GM12878 (cell line): ENCODE measurements at regions not wholly inside any gene's neighbourhood (a gene's known extent, or its start where the extent isn't known, plus 50 kb on each side); places are given as distances from the start of the nearest gene placed in this dataset.
"Not testable (repeated sequence)": the region's sequence is repeated elsewhere in the genome, so short reads cannot be mapped to it uniquely, and the experiment has no call there.

Experiments
- ATAC-seq: fragments of 200-7000 bp; cut with Tn5 transposase; 3 replicates; pipeline ENCODE4 v1.9.1; 2020; ENCODE audit warnings: mild to moderate bottlenecking, moderate library complexity
- BruUV-seq: library from RNA; stranded (reverse); fragments of 400-500 nt; replicated peaks from 2 replicates; lab custom pipeline; 2021; lab: Mats Ljungman, UMichigan
- CTCF ChIA-PET: fragments of 300-600 bp; sonication (Branson Sonifier 250); formaldehyde crosslinking; extraction: SDS; loops from one replicate; lab custom pipeline; 2021; ENCODE audit warnings: inconsistent platforms; lab: Yijun Ruan, JAX
- POLR2A ChIA-PET: fragments of 350-600 bp; formaldehyde crosslinking; extraction: SDS; loops from one replicate; lab custom pipeline; 2021; ENCODE audit warnings: inconsistent platforms; lab: Charles Lee
- RAD21 ChIA-PET: fragments of 300-600 bp; sonication (Branson Sonifier 250); formaldehyde crosslinking; loops from one replicate; lab custom pipeline; 2023; ENCODE audit warnings: antibody characterized with exemption; ENCODE audit not compliant: unreplicated experiment; lab: Charles Lee
- SMC1A ChIA-PET: fragments of 300-600 bp; sonication (Branson Sonifier 250); formaldehyde crosslinking; loops from one replicate; lab custom pipeline; 2023; ENCODE audit not compliant: unreplicated experiment, uncharacterized antibody; lab: Charles Lee
- DNase-seq: peaks from one replicate; pipeline ENCODE4 v3.0.0-alpha.2; 2011; ENCODE audit warnings: low read depth, low spot score
- FAIRE-seq: peaks from 3 replicates; lab custom pipeline; 2011; peaks lifted over from hg19 to GRCh38; lab: Jason Lieb, UNC
- H2AFZ ChIP-seq: 2 replicates; pipeline ENCODE4 v1.6.0; 2011; ENCODE audit warnings: low read depth, low read length, control low read depth; ENCODE audit not compliant: control insufficient read depth
- H3K27ac ChIP-seq: 2 replicates; pipeline ENCODE4 v1.5.1; 2011; ENCODE audit warnings: control low read depth; ENCODE audit not compliant: control insufficient read depth, insufficient read depth
- H3K27me3 ChIP-seq, 2 experiments: replicated peaks in 1 of 2; 2 replicates each; pipeline versions ENCODE4 v1.6.0 to v1.6.1; 2011; ENCODE audit warnings: low read length in 1 of 2; ENCODE audit not compliant: control insufficient read depth in 2 of 2, insufficient read depth in 2 of 2
- H3K36me3 ChIP-seq, 2 experiments: 2 replicates each; pipeline ENCODE4 v1.5.1; 2011; ENCODE audit warnings: low read length in 1 of 2; ENCODE audit not compliant: control insufficient read depth in 2 of 2, insufficient read depth in 2 of 2
- H3K4me1 ChIP-seq: 2 replicates; pipeline ENCODE4 v1.6.1; 2011; ENCODE audit warnings: mild to moderate bottlenecking, low read length, moderate library complexity, mixed read lengths; ENCODE audit not compliant: control insufficient read depth, insufficient read depth
- H3K4me2 ChIP-seq: 2 replicates; pipeline ENCODE4 v1.6.0; 2011; ENCODE audit warnings: control low read depth; ENCODE audit not compliant: control insufficient read depth, insufficient read depth
- H3K4me3 ChIP-seq: fragments of 200-600 bp; sonication (generic); 2 replicates; pipeline ENCODE4 v1.5.1; 2016
- H3K79me2 ChIP-seq: 2 replicates; pipeline ENCODE4 v1.6.0; 2011; ENCODE audit warnings: low read length; ENCODE audit not compliant: control insufficient read depth, insufficient read depth
- H3K9ac ChIP-seq: 2 replicates; pipeline ENCODE4 v1.8.0; 2011; ENCODE audit warnings: low read length, control low read depth, mixed read lengths; ENCODE audit not compliant: control insufficient read depth, insufficient read depth
- H3K9me3 ChIP-seq: replicated peaks from 3 replicates; pipeline ENCODE4 v1.5.1; 2011; ENCODE audit warnings: mild to moderate bottlenecking, low read length; ENCODE audit not compliant: control insufficient read depth, insufficient read depth
- H4K20me1 ChIP-seq: 2 replicates; pipeline ENCODE4 v1.6.0; 2011; ENCODE audit not compliant: control insufficient read depth, insufficient read depth
- ATF7 ChIP-seq: fragments of 450-650 bp; IDR thresholded peaks from 2 replicates; pipeline ENCODE4 v1.6.1; 2016; ENCODE audit warnings: low read depth, mild to moderate bottlenecking
- CHD1 ChIP-seq: IDR thresholded peaks from 2 replicates; pipeline ENCODE4 v1.6.1; 2012; ENCODE audit warnings: low read depth, low read length, improper control_type of control experiment
- ESRRA ChIP-seq: IDR thresholded peaks from 2 replicates; pipeline ENCODE4 v1.6.1; 2012; ENCODE audit warnings: mild to moderate bottlenecking, low read length, improper control_type of control experiment
- HDGF ChIP-seq: fragments of 450-650 bp; IDR thresholded peaks from 2 replicates; pipeline ENCODE4 v1.6.1; 2016; ENCODE audit warnings: antibody characterized with exemption
- JUNB ChIP-seq: IDR thresholded peaks from 2 replicates; pipeline ENCODE4 v1.6.1; 2016; ENCODE audit warnings: antibody characterized with exemption, mild to moderate bottlenecking
- POLR2AphosphoS5 ChIP-seq: IDR thresholded peaks from 2 replicates; pipeline ENCODE4 v1.6.1; 2011; ENCODE audit warnings: mild to moderate bottlenecking, low read length, inconsistent platforms
- RCOR1 ChIP-seq: conservative IDR thresholded peaks from 2 replicates; pipeline ENCODE4 v1.6.1; 2012; ENCODE audit warnings: low read depth, low read length, improper control_type of control experiment
- SRF ChIP-seq, 2 experiments: IDR thresholded peaks; 2 replicates each; pipeline ENCODE4 v1.6.1; 2011; ENCODE audit warnings: low read depth in 2 of 2, low read length in 2 of 2, mild to moderate bottlenecking in 1 of 2, moderate library complexity in 1 of 2
- ZBED1 ChIP-seq: IDR thresholded peaks from 2 replicates; pipeline ENCODE4 v1.6.1; 2016; ENCODE audit warnings: borderline replicate concordance
- ZNF274 ChIP-seq: IDR thresholded peaks from one replicate; pipeline ENCODE4 v1.8.0; 2011; ENCODE audit not compliant: insufficient read length, insufficient read depth
- WGBS: methylation state at CpG from one replicate; pipeline ENCODE4 v1.1.6; 2016; ENCODE audit warnings: low lambda C conversion rate; ENCODE audit not compliant: insufficient replicate concordance, insufficient coverage; ENCODE audit errors: missing lambda C conversion rate; 5-methylcytosine and 5-hydroxymethylcytosine counted together
- in situ Hi-C: fragments of 300-500 bp; cut with MboI; formaldehyde crosslinking; loops from 9 replicates; pipeline ENCODE4 v1.14.3; 2018; ENCODE audit warnings: mixed read lengths
- intact Hi-C: fragments of 100-400 bp; cut with micrococcal nuclease; formaldehyde crosslinking; loops from one replicate; pipeline ENCODE4 v1.14.2; 2022; ENCODE audit not compliant: unreplicated experiment
- TF ChIP-seq, protein P1 (sequence below): fragments of 450-650 bp; IDR thresholded peaks from 2 replicates; pipeline ENCODE4 v1.6.1; 2016; ENCODE audit warnings: mild to moderate bottlenecking
- TF ChIP-seq, protein P2 (sequence below): fragments of 450-650 bp; IDR thresholded peaks from 2 replicates; pipeline ENCODE4 v1.6.1; 2017; ENCODE audit warnings: mild to moderate bottlenecking
- TF ChIP-seq, protein P3 (sequence below): IDR thresholded peaks from 2 replicates; pipeline ENCODE4 v1.6.1; 2012; ENCODE audit warnings: low read length, inconsistent platforms

DNA sequence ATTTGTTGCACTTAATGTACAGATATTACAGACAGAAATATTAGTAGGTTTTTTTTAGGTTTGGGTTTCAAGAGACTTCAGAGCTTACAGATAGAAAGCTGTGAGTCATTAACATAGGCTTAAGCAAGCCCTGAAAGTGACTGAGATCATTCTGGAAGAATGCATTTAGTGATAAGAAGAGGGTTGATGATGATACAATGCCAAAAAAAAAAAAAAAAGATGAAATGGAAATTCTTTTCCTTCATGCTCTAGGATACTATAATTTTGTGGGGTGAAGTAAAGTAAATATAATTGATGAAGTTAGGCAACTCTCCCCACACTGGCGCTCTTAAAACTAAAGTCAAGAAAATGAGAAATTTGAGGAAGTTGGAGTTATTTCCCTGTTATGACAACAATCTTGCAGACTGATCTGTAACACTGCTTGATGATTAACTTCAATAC is 169.4 kb upstream of the ZNF385D start:
- TF ChIP-seq CHD1, result no peak
- TF ChIP-seq, protein P1, sequence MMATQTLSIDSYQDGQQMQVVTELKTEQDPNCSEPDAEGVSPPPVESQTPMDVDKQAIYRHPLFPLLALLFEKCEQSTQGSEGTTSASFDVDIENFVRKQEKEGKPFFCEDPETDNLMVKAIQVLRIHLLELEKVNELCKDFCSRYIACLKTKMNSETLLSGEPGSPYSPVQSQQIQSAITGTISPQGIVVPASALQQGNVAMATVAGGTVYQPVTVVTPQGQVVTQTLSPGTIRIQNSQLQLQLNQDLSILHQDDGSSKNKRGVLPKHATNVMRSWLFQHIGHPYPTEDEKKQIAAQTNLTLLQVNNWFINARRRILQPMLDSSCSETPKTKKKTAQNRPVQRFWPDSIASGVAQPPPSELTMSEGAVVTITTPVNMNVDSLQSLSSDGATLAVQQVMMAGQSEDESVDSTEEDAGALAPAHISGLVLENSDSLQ, result no peak
- TF ChIP-seq, protein P2, sequence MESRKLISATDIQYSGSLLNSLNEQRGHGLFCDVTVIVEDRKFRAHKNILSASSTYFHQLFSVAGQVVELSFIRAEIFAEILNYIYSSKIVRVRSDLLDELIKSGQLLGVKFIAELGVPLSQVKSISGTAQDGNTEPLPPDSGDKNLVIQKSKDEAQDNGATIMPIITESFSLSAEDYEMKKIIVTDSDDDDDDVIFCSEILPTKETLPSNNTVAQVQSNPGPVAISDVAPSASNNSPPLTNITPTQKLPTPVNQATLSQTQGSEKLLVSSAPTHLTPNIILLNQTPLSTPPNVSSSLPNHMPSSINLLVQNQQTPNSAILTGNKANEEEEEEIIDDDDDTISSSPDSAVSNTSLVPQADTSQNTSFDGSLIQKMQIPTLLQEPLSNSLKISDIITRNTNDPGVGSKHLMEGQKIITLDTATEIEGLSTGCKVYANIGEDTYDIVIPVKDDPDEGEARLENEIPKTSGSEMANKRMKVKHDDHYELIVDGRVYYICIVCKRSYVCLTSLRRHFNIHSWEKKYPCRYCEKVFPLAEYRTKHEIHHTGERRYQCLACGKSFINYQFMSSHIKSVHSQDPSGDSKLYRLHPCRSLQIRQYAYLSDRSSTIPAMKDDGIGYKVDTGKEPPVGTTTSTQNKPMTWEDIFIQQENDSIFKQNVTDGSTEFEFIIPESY, result no peak
- no peak for TF ChIP-seq POLR2AphosphoS5
- no peak for TF ChIP-seq JUNB
- TF ChIP-seq, protein P3, sequence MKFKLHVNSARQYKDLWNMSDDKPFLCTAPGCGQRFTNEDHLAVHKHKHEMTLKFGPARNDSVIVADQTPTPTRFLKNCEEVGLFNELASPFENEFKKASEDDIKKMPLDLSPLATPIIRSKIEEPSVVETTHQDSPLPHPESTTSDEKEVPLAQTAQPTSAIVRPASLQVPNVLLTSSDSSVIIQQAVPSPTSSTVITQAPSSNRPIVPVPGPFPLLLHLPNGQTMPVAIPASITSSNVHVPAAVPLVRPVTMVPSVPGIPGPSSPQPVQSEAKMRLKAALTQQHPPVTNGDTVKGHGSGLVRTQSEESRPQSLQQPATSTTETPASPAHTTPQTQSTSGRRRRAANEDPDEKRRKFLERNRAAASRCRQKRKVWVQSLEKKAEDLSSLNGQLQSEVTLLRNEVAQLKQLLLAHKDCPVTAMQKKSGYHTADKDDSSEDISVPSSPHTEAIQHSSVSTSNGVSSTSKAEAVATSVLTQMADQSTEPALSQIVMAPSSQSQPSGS, result no peak
- no peak for TF ChIP-seq RCOR1
- TF ChIP-seq ZBED1, result no peak
- TF ChIP-seq ZNF274, result no peak
- TF ChIP-seq ATF7, result no peak
- TF ChIP-seq SRF (IDR thresholded peaks at IDR 0.05; ENCODE audit: low read depth in 2 of 2, low read length in 2 of 2), result no peak
- no peak for TF ChIP-seq ESRRA
- no peak for TF ChIP-seq HDGF
- Histone ChIP-seq H3K9me3 (no peaks in the 10 kb centered on the region), H3K4me2 (no peak overlapping the region), H3K27me3 (no peaks in the 10 kb centered on the region), H2AFZ (no peak overlapping the region), H3K9ac (no peak overlapping the region), H3K36me3 (no peaks in the 10 kb centered on the region), H3K79me2 (no peaks in the 10 kb centered on the region), H4K20me1 (no peaks in the 10 kb centered on the region), H3K4me3 (no peak overlapping the region), H3K27ac (no peak overlapping the region), H3K4me1 (no peaks in the 10 kb centered on the region)
- intact Hi-C loops, result no loop called here
- RAD21 ChIA-PET, result no interaction called here
- no TSS peak for BruUV-seq
- POLR2A ChIA-PET, result no interaction called here
- in situ Hi-C loops, result no loop called here
- SMC1A ChIA-PET, result no interaction called here
- ATAC-seq (no peak), DNase-seq (no peak), FAIRE-seq (no peak)
- 100% methylated on average over 1 of the region's 1 CpG for WGBS
- CTCF ChIA-PET, result no interaction called here

DNA sequence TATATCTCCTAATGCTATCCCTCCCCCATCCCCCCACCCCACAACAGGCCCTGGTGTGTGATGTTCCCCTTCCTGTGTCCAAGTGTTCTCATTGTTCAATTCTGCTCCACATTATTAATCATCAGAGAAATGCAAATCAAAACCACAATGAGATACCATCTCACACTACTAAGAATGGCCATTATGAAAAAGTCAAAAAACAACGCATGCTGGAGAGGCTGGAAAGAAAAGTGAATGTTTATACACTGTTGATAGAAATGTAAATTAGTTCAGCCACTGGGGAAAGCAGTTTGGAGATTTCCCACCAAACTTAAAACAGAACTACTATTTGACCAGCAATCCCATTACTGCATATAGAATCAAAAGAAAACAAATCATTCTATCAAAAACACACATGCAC is 172.1 kb upstream of the ZNF385D start:
- RAD21 ChIA-PET, H3K4me3 ChIP-seq, BruUV-seq, SMC1A ChIA-PET, H3K27ac ChIP-seq, DNase-seq, CTCF ChIA-PET, H3K27me3 ChIP-seq, H4K20me1 ChIP-seq, H2AFZ ChIP-seq, POLR2A ChIA-PET, H3K4me1 ChIP-seq, in situ Hi-C loops, intact Hi-C loops, H3K36me3 ChIP-seq, H3K4me2 ChIP-seq, FAIRE-seq, ATAC-seq, H3K9me3 ChIP-seq, H3K79me2 ChIP-seq, H3K9ac ChIP-seq: not testable (repeated sequence)
- WGBS, result 47% methylated on average over 1 of the region's 1 CpG
